DND-41 (cell line): ENCODE measurements at regions not wholly inside any gene's neighbourhood (a gene's known extent, or its start where the extent isn't known, plus 50 kb on each side); places are given as distances from the start of the nearest gene placed in this dataset.

Experiments used
- ATAC-seq: fragments of 200-7000 bp; cut with Tn5 transposase; 3 replicates; pipeline ENCODE4 v1.9.1; 2021; ENCODE audit warnings: low read depth; ENCODE audit not compliant: insufficient read depth
- DNase-seq: peaks from one replicate; pipeline ENCODE4 v3.0.0-alpha.2; 2020
- H2AFZ ChIP-seq: 2 replicates; pipeline ENCODE4 v1.6.0; 2012; ENCODE audit warnings: low read depth, low read length
- H3K27ac ChIP-seq: 2 replicates; pipeline ENCODE4 v1.5.1; 2012; ENCODE audit warnings: low read length, inconsistent platforms
- H3K27me3 ChIP-seq: fragments of 200-600 bp; sonication (generic); 2 replicates; pipeline ENCODE4 v1.6.0; 2012; ENCODE audit warnings: low read length, mild to moderate bottlenecking, inconsistent platforms; ENCODE audit not compliant: insufficient read depth, poor library complexity
- H3K36me3 ChIP-seq: 2 replicates; pipeline ENCODE4 v1.5.1; 2012; ENCODE audit warnings: low read length, inconsistent platforms; ENCODE audit not compliant: insufficient read depth
- H3K4me1 ChIP-seq: 2 replicates; pipeline ENCODE4 v1.5.1; 2012; ENCODE audit warnings: mild to moderate bottlenecking, low read length; ENCODE audit not compliant: insufficient read depth
- H3K4me2 ChIP-seq: 2 replicates; pipeline ENCODE4 v1.6.0; 2012; ENCODE audit warnings: mild to moderate bottlenecking, moderate library complexity, low read length, inconsistent platforms; ENCODE audit not compliant: insufficient read depth
- H3K4me3 ChIP-seq, 2 experiments: fragments of 200-600 bp in 1 of 2; shearing (Covaris generic) in 1 of 2; 2 replicates each; pipeline ENCODE4 v1.5.1; 2012 to 2016; ENCODE audit warnings: inconsistent platforms in 2 of 2, low read length in 2 of 2, mild to moderate bottlenecking in 2 of 2, low read depth in 1 of 2, moderate library complexity in 1 of 2
- H3K79me2 ChIP-seq: 2 replicates; pipeline ENCODE4 v1.6.0; 2012; ENCODE audit warnings: low read length, inconsistent platforms; ENCODE audit not compliant: insufficient read depth
- H3K9ac ChIP-seq: 2 replicates; pipeline ENCODE4 v1.6.0; 2012; ENCODE audit warnings: low read depth, mild to moderate bottlenecking, inconsistent platforms, low read length, moderate library complexity
- H3K9me3 ChIP-seq: 2 replicates; pipeline ENCODE4 v1.5.1; 2012; ENCODE audit warnings: low read length, moderate library complexity, mild to moderate bottlenecking, inconsistent platforms; ENCODE audit not compliant: insufficient read depth, severe bottlenecking
- H4K20me1 ChIP-seq: 2 replicates; pipeline ENCODE4 v1.6.0; 2012; ENCODE audit warnings: low read length; ENCODE audit not compliant: insufficient read depth
- EZH2 ChIP-seq: IDR thresholded peaks from 3 replicates; pipeline ENCODE4 v1.6.1; 2012; ENCODE audit warnings: borderline replicate concordance, low read depth, mild to moderate bottlenecking, moderate library complexity, low read length, inconsistent platforms; ENCODE audit not compliant: severe bottlenecking
- TF ChIP-seq, protein P1 (sequence below): IDR thresholded peaks from 2 replicates; pipeline ENCODE4 v1.5.1; 2012; ENCODE audit warnings: borderline replicate concordance, low read length, moderate library complexity, mild to moderate bottlenecking; ENCODE audit not compliant: poor library complexity, severe bottlenecking; ENCODE audit errors: extremely low read depth

DNA sequence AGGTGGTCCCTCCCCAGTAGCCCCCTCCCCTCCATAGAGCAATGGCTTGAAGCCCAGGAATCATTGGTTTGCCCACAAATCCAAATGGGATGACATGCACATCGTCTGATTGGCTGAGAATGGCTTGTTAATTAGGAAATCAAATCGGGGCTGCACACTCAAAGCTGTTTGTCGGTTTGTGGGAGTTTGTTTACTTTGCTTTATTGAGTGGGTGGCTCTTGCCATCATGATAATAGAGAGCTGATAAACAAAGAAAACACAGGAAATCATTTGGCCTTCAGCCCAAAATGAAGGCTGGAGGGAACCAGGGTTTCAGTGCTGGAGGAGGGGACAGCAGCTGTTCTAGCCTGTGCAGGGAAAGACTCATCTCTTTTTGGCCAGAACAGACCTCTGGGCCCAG, 316.3 kb downstream of the CBLN1 start:
- Histone ChIP-seq H3K4me2 (no peak overlapping the region), H3K4me3 (no peak overlapping the region), H3K9ac (no peak overlapping the region), H3K27ac (no peak overlapping the region), H3K9me3 (no peaks in the 10 kb centered on the region), H3K4me1 (no peaks in the 10 kb centered on the region), H3K36me3 (no peaks in the 10 kb centered on the region), H3K27me3 (no peaks in the 10 kb centered on the region), H2AFZ (no peak overlapping the region), H3K79me2 (no peaks in the 10 kb centered on the region), H4K20me1 (no peaks in the 10 kb centered on the region)
- DNase-seq (no peak), ATAC-seq (no peak)
- TF ChIP-seq EZH2 = no peak
- TF ChIP-seq, protein P1, sequence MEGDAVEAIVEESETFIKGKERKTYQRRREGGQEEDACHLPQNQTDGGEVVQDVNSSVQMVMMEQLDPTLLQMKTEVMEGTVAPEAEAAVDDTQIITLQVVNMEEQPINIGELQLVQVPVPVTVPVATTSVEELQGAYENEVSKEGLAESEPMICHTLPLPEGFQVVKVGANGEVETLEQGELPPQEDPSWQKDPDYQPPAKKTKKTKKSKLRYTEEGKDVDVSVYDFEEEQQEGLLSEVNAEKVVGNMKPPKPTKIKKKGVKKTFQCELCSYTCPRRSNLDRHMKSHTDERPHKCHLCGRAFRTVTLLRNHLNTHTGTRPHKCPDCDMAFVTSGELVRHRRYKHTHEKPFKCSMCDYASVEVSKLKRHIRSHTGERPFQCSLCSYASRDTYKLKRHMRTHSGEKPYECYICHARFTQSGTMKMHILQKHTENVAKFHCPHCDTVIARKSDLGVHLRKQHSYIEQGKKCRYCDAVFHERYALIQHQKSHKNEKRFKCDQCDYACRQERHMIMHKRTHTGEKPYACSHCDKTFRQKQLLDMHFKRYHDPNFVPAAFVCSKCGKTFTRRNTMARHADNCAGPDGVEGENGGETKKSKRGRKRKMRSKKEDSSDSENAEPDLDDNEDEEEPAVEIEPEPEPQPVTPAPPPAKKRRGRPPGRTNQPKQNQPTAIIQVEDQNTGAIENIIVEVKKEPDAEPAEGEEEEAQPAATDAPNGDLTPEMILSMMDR = no peak

DNA sequence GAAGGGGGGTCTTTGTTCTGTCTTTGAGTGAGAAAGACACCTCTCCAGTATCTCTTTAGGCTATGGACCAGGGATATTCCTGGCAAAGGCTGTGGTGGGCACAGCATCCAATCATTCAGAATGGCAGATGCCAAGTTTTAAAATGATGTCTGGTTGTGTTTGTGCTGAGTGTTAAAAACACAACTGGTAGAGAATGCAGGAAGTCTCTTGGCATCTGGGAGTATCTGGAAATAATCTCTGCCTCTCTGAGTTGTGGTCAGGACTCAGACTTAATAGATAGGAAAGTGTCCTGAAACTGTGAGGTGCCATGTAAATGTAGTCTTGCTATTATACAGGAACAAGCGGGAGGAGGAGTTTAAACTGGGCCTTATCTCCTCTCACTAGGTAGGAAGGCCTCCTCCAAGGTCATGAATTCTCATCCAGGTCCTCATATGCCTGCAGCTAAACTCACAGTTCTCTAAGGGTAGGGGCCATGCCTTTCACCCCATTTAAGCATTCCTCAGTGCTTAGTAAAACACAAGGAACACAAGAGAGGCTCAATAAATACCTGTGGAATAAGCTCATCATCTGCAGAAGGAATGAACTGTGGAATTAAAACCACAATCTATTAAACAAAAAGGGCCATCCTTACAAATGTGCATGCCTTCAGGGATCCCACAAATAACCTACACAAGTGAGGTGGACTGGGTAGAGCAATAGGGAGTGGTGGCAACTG, 317.6 kb downstream of the CBLN1 start:
- no peaks in the 10 kb centered on the region for H3K36me3 ChIP-seq
- H3K27me3 ChIP-seq = no peaks in the 10 kb centered on the region
- DNase-seq (no peak), ATAC-seq (no peak)
- no peak overlapping the region for H3K4me2 ChIP-seq
- no peak overlapping the region for H3K27ac ChIP-seq
- no peaks in the 10 kb centered on the region for H3K79me2 ChIP-seq
- no peaks in the 10 kb centered on the region for H3K4me1 ChIP-seq
- no peaks in the 10 kb centered on the region for H4K20me1 ChIP-seq
- TF ChIP-seq, protein P1 = no peak
- no peak for TF ChIP-seq EZH2
- no peaks in the 10 kb centered on the region for H3K9me3 ChIP-seq
- H2AFZ ChIP-seq = no peak overlapping the region
- no peak overlapping the region for H3K9ac ChIP-seq
- H3K4me3 ChIP-seq = no peak overlapping the region

DNA sequence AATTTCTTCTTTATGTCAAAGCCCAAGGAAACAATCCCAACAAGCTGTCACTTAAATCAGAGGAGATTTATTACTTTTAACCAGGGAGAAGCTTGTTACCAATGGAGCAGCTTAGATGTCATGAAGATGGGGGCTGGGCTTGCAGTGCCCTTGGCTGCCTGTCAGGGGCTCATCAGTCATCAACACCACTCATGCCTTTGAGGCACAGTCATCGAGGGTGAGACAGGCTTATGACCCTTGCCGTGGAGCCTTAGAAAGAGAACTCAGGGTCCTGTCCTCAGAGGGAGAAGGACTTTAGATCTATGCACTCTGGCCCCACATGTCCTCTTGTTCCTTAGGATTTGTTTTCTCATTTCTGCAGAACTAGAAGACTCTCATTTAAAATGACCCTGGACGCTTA, 318.3 kb downstream of the CBLN1 start:
- H3K79me2 ChIP-seq = no peaks in the 10 kb centered on the region
- H3K27ac ChIP-seq = no peak overlapping the region
- no peak overlapping the region for H3K4me2 ChIP-seq
- no peak overlapping the region for H3K9ac ChIP-seq
- no peak overlapping the region for H3K4me3 ChIP-seq
- TF ChIP-seq EZH2 = no peak
- TF ChIP-seq, protein P1 = no peak
- DNase-seq = no peak
- no peak overlapping the region for H2AFZ ChIP-seq
- H3K27me3 ChIP-seq = no peaks in the 10 kb centered on the region
- H3K36me3 ChIP-seq = no peaks in the 10 kb centered on the region
- no peaks in the 10 kb centered on the region for H3K9me3 ChIP-seq
- H4K20me1 ChIP-seq = no peaks in the 10 kb centered on the region
- ATAC-seq = no peak
- H3K4me1 ChIP-seq = no peaks in the 10 kb centered on the region

DNA sequence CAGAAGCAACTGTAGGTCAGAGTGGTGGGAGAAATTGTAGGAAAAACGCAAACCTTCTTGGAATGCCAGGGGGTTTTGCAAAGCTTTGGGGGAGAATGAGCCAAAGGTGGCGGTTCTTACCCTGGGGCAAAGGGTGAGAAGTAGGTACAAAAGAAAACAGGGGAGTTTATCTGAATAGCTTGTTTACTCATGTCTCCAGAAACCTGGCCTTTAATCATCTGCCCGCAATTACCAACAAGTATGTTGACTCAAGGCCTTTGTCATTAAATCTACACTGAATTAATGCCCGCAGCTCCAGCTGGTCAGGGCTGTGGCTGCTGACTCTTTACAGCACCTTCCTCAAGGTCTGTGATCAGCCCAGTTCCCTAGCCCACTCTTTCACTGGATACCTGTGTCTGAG, 320.1 kb downstream of the CBLN1 start:
- Histone ChIP-seq H3K4me2 (no peak overlapping the region), H3K27ac (no peak overlapping the region), H3K9me3 (no peaks in the 10 kb centered on the region), H3K27me3 (no peaks in the 10 kb centered on the region), H3K4me1 (no peaks in the 10 kb centered on the region), H3K9ac (no peak overlapping the region), H3K36me3 (no peaks in the 10 kb centered on the region), H3K79me2 (no peaks in the 10 kb centered on the region), H2AFZ (no peak overlapping the region), H3K4me3 (no peak overlapping the region), H4K20me1 (no peaks in the 10 kb centered on the region)
- ATAC-seq = no peak
- no peak for DNase-seq
- TF ChIP-seq EZH2 = no peak
- TF ChIP-seq, protein P1 = no peak
